ENCODE measurements at regions not wholly inside any gene's neighbourhood (a gene's known extent, or its start where the extent isn't known, plus 50 kb on each side); places are given as distances from the start of the nearest gene placed in this dataset.

GRCh38 chr2:66753660-66754059 is 318.7 kb downstream of the MEIS1 start:
- TF ChIP-seq, protein P1, sequence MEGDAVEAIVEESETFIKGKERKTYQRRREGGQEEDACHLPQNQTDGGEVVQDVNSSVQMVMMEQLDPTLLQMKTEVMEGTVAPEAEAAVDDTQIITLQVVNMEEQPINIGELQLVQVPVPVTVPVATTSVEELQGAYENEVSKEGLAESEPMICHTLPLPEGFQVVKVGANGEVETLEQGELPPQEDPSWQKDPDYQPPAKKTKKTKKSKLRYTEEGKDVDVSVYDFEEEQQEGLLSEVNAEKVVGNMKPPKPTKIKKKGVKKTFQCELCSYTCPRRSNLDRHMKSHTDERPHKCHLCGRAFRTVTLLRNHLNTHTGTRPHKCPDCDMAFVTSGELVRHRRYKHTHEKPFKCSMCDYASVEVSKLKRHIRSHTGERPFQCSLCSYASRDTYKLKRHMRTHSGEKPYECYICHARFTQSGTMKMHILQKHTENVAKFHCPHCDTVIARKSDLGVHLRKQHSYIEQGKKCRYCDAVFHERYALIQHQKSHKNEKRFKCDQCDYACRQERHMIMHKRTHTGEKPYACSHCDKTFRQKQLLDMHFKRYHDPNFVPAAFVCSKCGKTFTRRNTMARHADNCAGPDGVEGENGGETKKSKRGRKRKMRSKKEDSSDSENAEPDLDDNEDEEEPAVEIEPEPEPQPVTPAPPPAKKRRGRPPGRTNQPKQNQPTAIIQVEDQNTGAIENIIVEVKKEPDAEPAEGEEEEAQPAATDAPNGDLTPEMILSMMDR (IDR thresholded peaks at IDR 0.05) = no peak
- TF ChIP-seq POLR2A (IDR thresholded peaks at IDR 0.05) = no peak

All from Peyer's patch (tissue), 4 donors.